NAMALWA (cell line): ENCODE measurements at regions not wholly inside any gene's neighbourhood (a gene's known extent, or its start where the extent isn't known, plus 50 kb on each side); places are given as distances from the start of the nearest gene placed in this dataset.
"Not testable (repeated sequence)": the region's sequence is repeated elsewhere in the genome, so short reads cannot be mapped to it uniquely, and the experiment has no call there.

ENCODE experiments used
- DNase-seq: peaks from one replicate; pipeline ENCODE4 v3.0.0-alpha.2; 2015; ENCODE audit warnings: low spot score

GRCh38 chr6:140380427-140381218, 1006.2 kb upstream of the CITED2 start:
- no peak for DNase-seq

- no peak for DNase-seq
Observed at GRCh38 chr6:140379919-140380318, 1005.5 kb upstream of the CITED2 start.

GRCh38 chr6:140376209-140376608, 1001.8 kb upstream of the CITED2 start:
- DNase-seq, result no peak

- not testable (repeated sequence) for DNase-seq
Observed at GRCh38 chr6:140373728-140374127, 999.3 kb upstream of the CITED2 start.

- no peak for DNase-seq
Observed at GRCh38 chr6:140372064-140372463, 997.6 kb upstream of the CITED2 start.

- no peak for DNase-seq
Observed at GRCh38 chr6:140370976-140371870, 996.8 kb upstream of the CITED2 start.

GRCh38 chr6:140370441-140370840, 996.0 kb upstream of the CITED2 start:
- DNase-seq, result no peak

GRCh38 chr6:140366991-140367390, 992.5 kb upstream of the CITED2 start:
- no peak for DNase-seq

GRCh38 chr6:140364916-140365315, 990.5 kb upstream of the CITED2 start:
- no peak for DNase-seq

GRCh38 chr6:140360651-140361050, 986.2 kb upstream of the CITED2 start:
- DNase-seq, result no peak

- no peak for DNase-seq
Observed at GRCh38 chr6:140355476-140355875, 981.0 kb upstream of the CITED2 start.

GRCh38 chr6:140354296-140354695, 979.8 kb upstream of the CITED2 start:
- no peak for DNase-seq

GRCh38 chr6:140353536-140353935, 979.1 kb upstream of the CITED2 start:
- DNase-seq, result no peak

- no peak for DNase-seq
Observed at GRCh38 chr6:140346428-140346827, 972.0 kb upstream of the CITED2 start.

GRCh38 chr6:140345935-140346334, 971.5 kb upstream of the CITED2 start:
- DNase-seq, result no peak

- DNase-seq, result no peak
Observed at GRCh38 chr6:140344142-140344913, 969.9 kb upstream of the CITED2 start.

- no peak for DNase-seq
Observed at GRCh38 chr6:140343128-140343527, 968.7 kb upstream of the CITED2 start.

GRCh38 chr6:140341272-140341671, 966.8 kb upstream of the CITED2 start:
- DNase-seq, result no peak

GRCh38 chr6:140340795-140341194, 966.3 kb upstream of the CITED2 start:
- no peak for DNase-seq

GRCh38 chr6:140339084-140339483, 964.6 kb upstream of the CITED2 start:
- not testable (repeated sequence) for DNase-seq

- DNase-seq, result no peak
Observed at GRCh38 chr6:140321891-140322290, 947.4 kb upstream of the CITED2 start.
